NCI-H510A treated with DMSO at 0.1 percent for 48 hours (cell line): ENCODE measurements at regions not wholly inside any gene's neighbourhood (a gene's known extent, or its start where the extent isn't known, plus 50 kb on each side); places are given as distances from the start of the nearest gene placed in this dataset.

Experiments
- DNase-seq: peaks from one replicate; lab custom pipeline; 2025; lab: John Stamatoyannopoulos, UW

- no peak for DNase-seq
Measured at GRCh38 chr2:147792966-147793617, 51.7 kb upstream of the ACVR2A start.

GRCh38 chr2:147790580-147790979 is 54.2 kb upstream of the ACVR2A start:
- DNase-seq: peak; percentile 14

- no peak for DNase-seq
Measured at GRCh38 chr2:147789720-147790119, 55.1 kb upstream of the ACVR2A start.

GRCh38 chr2:147789287-147789686 is 55.5 kb upstream of the ACVR2A start:
- DNase-seq: no peak

- DNase-seq: no peak
Measured at GRCh38 chr2:147782141-147782930, 62.5 kb upstream of the ACVR2A start.

- no peak for DNase-seq
Measured at GRCh38 chr2:147779440-147779839, 65.4 kb upstream of the ACVR2A start.

- DNase-seq: no peak
Measured at GRCh38 chr2:147777394-147777793, 67.4 kb upstream of the ACVR2A start.

GRCh38 chr2:147774805-147775204 is 70.0 kb upstream of the ACVR2A start:
- DNase-seq: no peak

- DNase-seq: no peak
Measured at GRCh38 chr2:147773479-147773878, 71.3 kb upstream of the ACVR2A start.

GRCh38 chr2:147772781-147773180 is 72.0 kb upstream of the ACVR2A start:
- DNase-seq: no peak

- DNase-seq: no peak
Measured at GRCh38 chr2:147763861-147764260, 81.0 kb upstream of the ACVR2A start.

GRCh38 chr2:147760984-147761383 is 83.8 kb upstream of the ACVR2A start:
- no peak for DNase-seq

GRCh38 chr2:147759536-147759935 is 85.3 kb upstream of the ACVR2A start:
- no peak for DNase-seq

- DNase-seq: no peak
Measured at GRCh38 chr2:147758821-147759220, 86.0 kb upstream of the ACVR2A start.

GRCh38 chr2:147756069-147756468 is 88.8 kb upstream of the ACVR2A start:
- DNase-seq: no peak

GRCh38 chr2:147740211-147740927 is 104.5 kb upstream of the ACVR2A start:
- no peak for DNase-seq

- DNase-seq: no peak
Measured at GRCh38 chr2:147739508-147739907, 105.3 kb upstream of the ACVR2A start.

- DNase-seq: no peak
Measured at GRCh38 chr2:147718831-147719230, 126.0 kb upstream of the ACVR2A start.

GRCh38 chr2:147716906-147717305 is 127.9 kb upstream of the ACVR2A start:
- no peak for DNase-seq

- DNase-seq: no peak
Measured at GRCh38 chr2:147715807-147716206, 129.0 kb upstream of the ACVR2A start.

GRCh38 chr2:147714582-147714981 is 130.2 kb upstream of the ACVR2A start:
- no peak for DNase-seq

GRCh38 chr2:147713349-147713748 is 131.5 kb upstream of the ACVR2A start:
- DNase-seq: no peak

GRCh38 chr2:147712051-147712450 is 132.8 kb upstream of the ACVR2A start:
- DNase-seq: no peak
